ENCODE measurements at regions not wholly inside any gene's neighbourhood (a gene's known extent, or its start where the extent isn't known, plus 50 kb on each side); places are given as distances from the start of the nearest gene placed in this dataset.
"Not testable (repeated sequence)": the region's sequence is repeated elsewhere in the genome, so short reads cannot be mapped to it uniquely, and the experiment has no call there.

- DNase-seq = no peak
These were observed 160.4 kb upstream of the KCNH8 start for GRCh38 chr3:18987862-18988447.

GRCh38 chr3:18987070-18987469 lies 161.2 kb upstream of the KCNH8 start:
- no peak for DNase-seq

GRCh38 chr3:18982920-18983319 lies 165.4 kb upstream of the KCNH8 start:
- DNase-seq = no peak

DNA sequence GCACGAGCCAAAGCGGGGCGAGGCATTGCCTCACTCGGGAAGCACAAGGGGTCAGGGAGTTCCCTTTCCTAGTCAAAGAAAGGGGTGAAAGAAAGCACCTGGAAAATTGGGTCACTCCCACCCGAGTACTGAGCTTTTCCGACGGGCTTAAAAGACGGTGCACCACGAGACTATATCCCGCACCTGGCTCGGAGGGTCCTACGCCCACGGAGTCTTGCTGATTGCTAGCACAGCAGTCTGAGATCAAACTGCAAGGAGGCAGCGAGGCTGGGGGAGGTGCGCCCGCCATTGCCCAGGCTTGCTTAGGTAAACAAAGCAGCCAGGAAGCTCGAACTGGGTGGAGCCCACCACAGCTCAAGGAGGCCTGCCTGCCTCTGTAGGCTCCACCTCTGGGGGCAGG lies 172.2 kb upstream of the KCNH8 start:
- not testable (repeated sequence) for DNase-seq

DNA sequence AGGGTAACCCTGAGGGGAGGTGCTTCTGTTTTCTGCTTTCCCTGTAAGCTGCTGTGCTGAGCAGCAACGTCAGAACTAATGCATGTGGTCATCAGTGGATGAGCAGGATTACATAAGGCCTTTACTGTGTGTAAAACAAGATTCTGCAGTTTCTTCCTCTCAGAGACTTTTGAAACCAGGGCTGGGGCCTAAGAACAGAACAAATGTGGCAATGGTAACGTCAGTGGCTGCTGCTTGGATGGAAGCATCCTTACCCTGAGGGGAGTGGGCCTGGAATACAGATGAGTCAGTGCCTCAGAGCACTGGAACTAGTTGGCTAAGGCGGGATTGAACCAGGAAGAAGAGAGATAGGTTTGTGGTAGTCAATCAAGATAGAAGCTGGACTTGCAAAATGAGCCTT lies 180.2 kb upstream of the KCNH8 start:
- no peak for DNase-seq

DNA sequence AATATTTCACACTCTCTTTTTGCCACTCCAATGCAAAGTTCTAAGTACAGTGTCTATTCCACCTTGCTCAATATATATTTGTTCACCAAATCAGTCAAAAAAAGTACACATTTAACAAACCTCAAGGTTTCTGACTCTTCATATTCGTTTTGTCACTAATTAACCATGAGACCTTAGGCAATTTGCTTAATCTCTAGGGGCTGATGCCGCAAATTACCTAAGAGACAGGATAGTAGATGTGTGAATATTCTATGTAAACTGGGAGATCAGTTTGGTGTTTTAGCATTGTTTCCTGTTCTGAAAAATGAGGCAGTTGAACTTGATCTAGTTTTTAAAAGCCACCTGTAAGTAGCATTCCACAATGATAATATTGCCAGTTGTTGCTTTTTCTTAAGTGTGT lies 182.5 kb upstream of the KCNH8 start:
- DNase-seq = no peak

DNA sequence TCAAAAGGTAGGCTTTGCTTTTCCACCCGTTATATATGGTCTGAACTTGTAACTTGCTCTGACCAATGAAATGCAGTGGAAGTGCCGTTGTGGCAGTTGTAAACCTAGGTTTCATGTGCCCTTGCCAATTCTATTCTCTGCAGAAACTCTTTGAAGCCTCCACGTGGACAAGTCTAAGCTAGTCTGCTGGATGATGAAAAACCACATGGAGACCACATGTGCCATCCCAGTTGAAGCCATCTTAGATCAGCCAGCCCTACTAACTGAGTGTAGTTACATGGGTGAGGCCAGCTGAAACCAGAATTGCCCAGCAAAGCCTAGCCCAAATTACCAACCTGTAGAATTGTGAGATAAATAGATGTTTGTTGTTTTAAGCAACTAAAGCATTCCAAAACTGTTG lies 183.7 kb upstream of the KCNH8 start:
- DNase-seq = no peak

GRCh38 chr3:18951333-18951732 lies 197.0 kb upstream of the KCNH8 start:
- no peak for DNase-seq

- DNase-seq = no peak
These were observed 201.8 kb upstream of the KCNH8 start for GRCh38 chr3:18946524-18946923.

DNA sequence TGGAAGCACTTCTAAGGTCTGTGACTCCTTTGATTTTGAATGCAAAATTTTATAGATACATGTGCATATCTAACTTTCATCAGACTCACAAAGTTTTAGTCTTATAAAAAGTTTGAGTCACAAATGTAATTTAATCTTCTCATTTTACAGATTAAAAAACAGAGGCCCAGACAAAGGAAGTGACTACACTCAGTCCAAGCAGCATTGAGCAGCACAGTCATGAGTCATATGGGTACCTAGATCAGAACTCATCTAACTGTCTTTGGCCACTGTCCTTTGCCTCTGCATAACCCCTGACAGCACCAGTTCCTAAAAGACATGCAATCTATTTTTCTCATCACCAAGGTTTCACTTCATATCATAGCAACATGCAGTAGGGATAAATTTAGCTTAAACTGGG lies 210.7 kb upstream of the KCNH8 start:
- no peak for DNase-seq

DNA sequence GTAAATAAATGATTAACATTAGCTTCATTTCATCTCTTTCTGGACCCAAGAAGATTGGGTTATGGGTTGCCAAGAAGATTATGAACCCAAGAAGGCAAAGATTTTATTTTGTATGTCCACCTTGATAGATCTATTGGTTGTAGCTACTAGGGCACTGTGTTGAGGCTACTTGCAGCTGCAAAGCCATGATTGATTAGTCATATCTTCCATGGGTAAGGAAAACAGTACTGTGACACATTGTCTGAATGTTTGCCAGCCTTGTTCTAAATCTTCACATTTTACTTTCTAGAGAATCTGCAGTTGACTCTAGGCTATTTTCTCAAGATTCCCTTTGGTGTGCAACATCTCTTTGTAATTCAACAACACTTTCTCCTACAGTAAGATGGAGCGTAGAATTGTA lies 229.2 kb upstream of the KCNH8 start:
- DNase-seq = no peak

DNA sequence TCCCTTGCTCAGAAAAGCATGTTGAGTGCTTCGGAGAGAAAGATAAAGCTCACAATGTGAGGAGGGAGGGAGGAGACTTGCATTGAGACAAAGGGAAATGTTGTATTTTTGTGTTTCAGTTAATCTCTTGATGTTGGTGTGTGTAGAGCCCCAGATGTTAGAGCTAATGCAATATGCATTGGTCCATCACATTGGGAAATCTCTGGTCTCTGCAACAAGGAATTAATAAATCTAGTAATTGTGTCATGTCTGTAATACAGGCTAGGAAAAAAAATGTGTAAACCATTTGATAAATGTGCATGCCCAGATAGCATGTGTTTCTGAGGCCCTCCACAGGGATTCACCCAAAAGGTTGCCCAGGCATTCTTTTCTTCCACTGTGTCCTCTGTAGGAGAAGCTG lies 230.4 kb upstream of the KCNH8 start:
- no peak for DNase-seq

GRCh38 chr3:18902081-18902793 lies 246.1 kb upstream of the KCNH8 start:
- no peak for DNase-seq

DNA sequence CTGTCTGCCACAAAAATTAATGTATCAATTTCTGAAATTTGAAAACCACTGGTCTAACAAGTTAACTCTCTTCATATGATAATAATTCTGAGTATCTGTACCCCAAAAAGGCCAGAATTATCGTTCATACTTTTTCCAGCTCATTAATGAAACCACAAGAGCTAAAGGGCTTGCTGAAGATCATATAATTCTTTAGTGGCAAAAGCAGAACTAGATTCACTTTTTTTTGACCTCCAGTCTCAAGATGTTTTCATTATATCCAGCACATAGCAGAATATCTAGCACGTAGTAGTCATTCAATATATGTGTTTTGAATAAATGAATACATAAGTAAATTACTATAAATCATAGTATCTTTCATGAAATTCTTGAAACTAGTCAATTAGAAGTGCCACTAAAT lies 246.7 kb upstream of the KCNH8 start:
- no peak for DNase-seq

GRCh38 chr3:18900994-18901393 lies 247.3 kb upstream of the KCNH8 start:
- DNase-seq = no peak

GRCh38 chr3:18898911-18899310 lies 249.4 kb upstream of the KCNH8 start:
- no peak for DNase-seq

DNA sequence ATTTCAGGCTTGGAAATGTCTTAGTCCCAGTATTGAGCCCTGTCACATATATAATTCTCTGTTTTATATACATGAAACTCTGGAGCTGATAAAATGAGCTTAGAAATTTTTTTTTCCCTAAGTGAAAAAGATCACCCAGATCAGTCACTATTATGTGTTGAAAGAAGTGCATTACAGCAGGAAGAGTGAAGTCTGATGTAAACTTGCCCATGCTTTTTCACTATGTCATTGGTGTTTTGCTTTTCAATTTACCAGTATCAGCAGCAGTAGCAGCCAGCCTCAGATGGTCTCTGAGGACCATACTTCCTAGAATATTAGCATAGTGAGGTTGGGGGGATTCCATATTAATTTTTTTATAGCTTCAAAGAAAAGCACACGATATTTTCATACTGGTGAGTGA lies 255.6 kb upstream of the KCNH8 start:
- no peak for DNase-seq

DNA sequence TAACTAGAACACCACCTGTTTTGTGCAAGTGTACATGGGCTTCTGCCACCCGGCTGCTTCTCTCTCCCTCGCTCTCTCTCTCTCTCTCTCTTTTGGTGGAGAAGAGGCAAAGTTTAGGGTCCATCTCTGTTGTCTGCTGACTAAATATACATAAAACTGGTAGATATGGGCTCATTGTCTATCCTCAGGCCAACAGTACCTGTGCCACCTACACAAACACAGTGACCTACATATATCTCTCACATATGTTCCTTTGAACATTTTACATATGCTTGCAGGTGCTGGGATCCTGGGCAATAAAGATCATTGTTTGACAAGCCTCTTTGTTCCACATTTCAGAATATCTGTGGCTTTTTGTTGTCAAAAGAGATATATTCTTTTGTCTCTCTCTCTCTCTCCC lies 256.3 kb upstream of the KCNH8 start:
- DNase-seq = no peak

DNA sequence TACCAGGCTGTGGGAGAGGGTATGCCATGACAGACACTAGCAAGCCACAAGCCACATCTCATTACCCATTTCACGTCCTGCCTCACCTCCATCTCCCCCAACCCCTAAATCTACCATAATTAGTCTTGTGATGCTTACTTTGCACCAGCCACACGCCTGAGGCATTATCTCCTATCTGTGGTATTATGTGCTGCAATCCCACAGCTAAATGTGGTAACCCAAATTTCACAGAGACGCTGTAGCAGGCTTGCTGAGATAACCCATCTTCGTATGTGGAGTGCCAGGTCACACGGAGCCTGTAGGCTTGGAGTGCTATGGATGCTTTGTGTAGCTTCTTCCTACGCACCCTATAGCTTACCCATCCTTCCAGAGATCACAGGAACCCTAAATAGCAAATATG lies 256.7 kb upstream of the KCNH8 start:
- no peak for DNase-seq

- DNase-seq = no peak
These were observed 257.9 kb upstream of the KCNH8 start for GRCh38 chr3:18890449-18890848.

- no peak for DNase-seq
These were observed 259.5 kb upstream of the KCNH8 start for GRCh38 chr3:18888819-18889218.

DNA sequence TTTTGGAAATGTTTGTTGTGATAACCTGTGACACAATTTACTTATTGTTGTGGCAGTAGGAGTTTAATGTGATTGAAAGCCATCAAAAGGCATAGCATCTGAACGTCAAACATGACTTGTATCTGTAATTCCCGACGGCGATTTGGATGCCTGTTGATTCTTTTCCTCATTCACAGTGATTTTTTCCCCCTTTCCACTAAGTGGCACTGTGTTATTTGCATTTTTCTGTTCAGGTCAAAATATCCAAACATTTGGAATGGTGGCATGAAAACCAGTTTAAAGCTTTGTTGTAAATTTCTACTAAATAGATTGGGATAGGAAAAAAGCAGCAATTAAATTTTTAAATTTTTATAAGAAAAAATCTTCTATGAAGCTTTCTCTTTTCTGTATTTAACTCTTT lies 259.9 kb upstream of the KCNH8 start:
- no peak for DNase-seq

DNA sequence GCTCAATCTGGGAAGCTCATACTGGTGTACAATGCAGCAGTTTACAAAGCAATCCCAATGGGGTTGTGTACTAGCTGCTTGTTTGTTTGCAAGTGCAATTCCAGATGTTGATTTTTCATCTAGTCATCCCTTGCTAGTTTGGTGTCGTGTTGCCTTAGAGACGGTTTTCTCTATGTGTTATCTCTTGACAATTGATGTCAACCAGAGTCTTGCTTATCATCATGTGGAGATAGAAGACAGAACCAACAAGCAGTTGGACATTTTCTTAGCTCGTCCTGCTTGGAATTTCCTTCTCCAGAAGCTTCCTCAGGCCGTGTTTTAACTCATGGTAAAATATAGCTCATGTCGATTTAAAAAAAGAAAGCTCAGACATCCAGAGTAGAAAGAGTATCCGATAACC lies 262.0 kb upstream of the KCNH8 start:
- no peak for DNase-seq

DNA sequence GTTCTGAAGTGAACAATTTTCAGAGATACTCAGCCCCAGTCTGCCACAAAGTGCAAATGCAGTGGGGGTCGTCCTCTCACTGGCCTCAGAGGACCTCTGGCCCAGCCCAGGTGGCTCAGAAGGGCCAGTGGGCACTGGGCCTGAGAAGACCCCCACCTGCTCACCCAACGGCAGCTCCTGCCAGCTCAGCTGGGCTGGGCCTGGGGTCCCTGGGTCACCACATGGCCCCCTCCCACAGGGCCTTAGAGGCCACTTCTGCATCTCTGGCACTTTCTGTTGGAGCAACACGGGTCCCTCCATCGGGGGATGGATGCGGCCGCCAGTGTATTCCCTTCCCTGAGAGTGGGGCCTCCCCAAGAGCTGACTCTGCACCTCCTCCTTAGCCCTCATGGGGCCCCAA lies 262.7 kb upstream of the KCNH8 start:
- no peak for DNase-seq

DNA sequence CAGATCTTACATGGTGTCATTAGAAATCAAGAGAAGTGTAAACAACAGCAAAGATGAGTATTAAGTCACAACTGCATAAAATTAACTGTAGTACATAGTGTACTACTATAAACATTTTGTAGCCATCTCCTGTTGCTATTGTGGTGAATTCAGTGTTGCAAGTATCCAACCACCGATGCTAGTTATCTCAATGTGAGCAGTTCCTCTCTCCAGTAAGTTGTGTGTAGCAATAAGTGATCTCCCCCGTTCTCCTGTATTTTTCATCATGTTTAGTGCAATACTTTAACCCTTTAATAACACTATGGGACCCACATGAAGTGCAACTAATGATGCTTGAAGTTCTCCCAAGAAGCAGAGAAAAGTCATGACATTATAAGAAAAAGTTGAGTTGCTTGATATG lies 264.7 kb upstream of the KCNH8 start:
- no peak for DNase-seq
